ENCODE measurements at regions not wholly inside any gene's neighbourhood (a gene's known extent, or its start where the extent isn't known, plus 50 kb on each side); places are given as distances from the start of the nearest gene placed in this dataset.
A peak's percentile ranks its signal among the peaks of the same experiment; 100 is the strongest.
"Not testable (repeated sequence)": the region's sequence is repeated elsewhere in the genome, so short reads cannot be mapped to it uniquely, and the experiment has no call there.

DNA sequence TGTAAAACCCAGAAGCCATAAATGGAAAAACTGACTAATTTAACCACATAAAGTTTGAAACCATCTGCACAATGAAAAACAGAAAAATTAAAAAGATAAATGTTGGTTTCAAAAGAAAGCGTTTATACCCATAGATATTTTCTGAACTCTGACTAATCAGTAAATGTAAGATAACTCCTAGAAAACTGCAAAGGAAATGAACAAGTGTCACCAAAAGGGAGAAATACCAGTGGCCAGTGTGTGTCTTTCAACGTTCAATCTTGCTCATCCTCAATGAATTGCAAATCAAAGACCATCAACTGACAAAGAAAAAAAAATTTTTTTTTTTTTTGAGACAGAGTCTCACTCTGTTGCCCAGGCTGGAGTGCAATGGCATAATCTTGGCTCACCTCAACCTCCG lies 180.1 kb downstream of the SYK start:
- DNase-seq (ENCODE audit: low spot score) = no peak

- DNase-seq (ENCODE audit: low spot score) = no peak
Observed at GRCh38 chr9:90983394-90983793, 181.8 kb downstream of the SYK start.

DNA sequence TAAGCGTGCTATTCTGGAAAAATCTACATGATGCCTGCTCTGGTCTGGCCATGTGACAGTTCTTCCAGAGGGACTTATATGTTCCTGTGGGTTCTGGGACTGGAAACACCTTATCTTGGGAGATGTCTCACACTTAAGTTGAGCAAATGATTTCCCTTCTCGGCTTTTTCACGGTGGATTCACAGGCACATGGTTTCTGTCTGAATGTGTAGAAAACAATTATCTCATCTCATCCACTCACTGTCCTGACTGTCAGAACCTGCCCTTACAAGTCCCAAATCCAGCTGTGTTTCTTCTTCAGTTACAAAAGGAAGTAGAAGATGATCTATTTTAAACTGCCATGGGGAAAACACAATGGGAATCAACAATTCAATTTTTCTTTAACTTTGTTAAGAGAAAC lies 184.0 kb downstream of the SYK start:
- no peak for DNase-seq (ENCODE audit: low spot score)

GRCh38 chr9:90986161-90986560 lies 184.5 kb downstream of the SYK start:
- no peak for DNase-seq (ENCODE audit: low spot score)

- no peak for DNase-seq (ENCODE audit: low spot score)
Observed at GRCh38 chr9:90987566-90987965, 185.9 kb downstream of the SYK start.

DNA sequence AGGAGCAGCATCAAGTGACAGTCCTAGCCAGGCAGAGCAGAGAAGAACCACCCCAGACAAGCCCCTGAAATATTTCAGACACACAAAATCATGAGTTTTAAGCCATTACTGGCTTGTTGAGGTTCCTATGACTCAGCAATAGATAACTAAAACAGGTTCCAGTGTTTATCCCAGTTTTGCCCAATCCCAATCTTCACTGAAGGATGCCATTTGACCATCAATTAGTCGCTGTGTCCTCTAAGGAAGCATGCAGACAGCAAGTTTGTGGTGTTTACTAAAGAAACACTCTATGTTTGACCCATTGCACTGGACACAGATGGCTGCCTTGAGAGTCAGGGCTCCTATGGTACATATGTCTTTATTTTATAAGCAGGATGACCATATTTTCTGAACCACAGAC lies 186.7 kb downstream of the SYK start:
- DNase-seq (ENCODE audit: low spot score) = no peak

DNA sequence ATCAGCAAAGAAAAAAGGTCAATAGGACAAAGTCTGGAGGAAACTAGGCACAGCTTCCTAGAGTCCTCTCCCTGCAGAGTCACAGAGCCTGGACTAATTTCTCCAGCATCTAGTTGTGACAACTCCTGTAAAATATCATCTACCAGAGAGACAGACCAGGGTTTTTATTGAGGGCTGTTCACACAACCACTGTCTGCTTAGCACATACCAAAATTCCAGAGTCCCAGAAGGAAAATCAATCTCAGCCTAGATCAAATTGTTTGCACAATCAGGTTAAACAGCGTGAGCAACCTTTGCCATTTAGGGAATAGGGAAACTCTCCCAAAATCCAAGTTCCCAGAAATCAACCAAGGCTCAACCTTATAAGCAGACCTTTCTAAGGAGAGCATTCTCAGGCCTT lies 190.3 kb downstream of the SYK start:
- DNase-seq (ENCODE audit: low spot score) = no peak

GRCh38 chr9:90995516-90995915 lies 193.9 kb downstream of the SYK start:
- no peak for DNase-seq (ENCODE audit: low spot score)

GRCh38 chr9:90996154-90997065 lies 194.8 kb downstream of the SYK start:
- DNase-seq (ENCODE audit: low spot score) = no peak

- DNase-seq (ENCODE audit: low spot score) = no peak
Observed at GRCh38 chr9:90998573-90998972, 197.0 kb downstream of the SYK start.

DNA sequence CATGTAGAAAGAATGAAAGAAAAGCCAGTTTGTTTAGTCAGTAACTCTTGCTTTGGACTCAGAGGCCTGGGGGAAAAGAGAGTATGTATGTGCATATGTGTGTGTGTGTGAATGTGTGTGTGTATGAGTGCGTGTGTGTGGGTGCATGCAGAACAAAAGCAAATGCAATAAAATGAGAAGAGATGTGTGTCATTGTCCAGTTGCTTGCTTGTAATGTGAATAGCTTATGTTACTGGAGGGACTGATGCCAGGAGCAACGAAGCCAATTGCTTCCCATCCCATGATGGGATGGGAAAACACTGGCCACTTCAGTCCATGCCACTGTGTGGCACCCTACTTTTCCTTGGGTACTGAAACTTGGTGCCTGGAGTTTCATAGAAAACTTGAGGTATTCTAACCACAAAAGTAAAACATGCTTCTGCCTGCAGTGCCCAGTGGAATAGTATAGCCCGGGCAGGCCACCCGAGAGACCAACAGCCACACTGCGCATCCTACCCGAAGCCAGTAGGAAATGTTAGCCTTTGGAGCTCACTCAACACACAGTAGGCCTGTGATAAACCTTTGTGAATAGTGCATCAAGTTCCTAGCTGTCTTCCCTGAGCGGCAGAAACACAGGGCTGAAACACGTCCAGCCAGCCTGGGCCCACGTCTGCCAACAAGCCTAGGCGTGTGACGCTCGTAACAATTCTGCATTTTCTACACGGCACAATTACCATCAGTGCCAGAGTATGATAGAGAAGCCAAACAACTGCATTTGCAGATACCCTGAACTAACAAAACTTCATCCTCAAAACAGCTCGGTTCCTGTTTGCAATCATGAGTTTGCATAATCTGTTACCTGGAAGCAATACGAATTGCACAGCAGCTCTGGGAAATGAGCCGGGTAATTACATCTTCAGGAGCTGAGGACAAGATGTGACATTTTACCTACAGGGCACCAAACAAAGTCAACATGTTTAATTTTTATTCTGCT lies 198.1 kb downstream of the SYK start:
- no peak for DNase-seq (ENCODE audit: low spot score)

DNA sequence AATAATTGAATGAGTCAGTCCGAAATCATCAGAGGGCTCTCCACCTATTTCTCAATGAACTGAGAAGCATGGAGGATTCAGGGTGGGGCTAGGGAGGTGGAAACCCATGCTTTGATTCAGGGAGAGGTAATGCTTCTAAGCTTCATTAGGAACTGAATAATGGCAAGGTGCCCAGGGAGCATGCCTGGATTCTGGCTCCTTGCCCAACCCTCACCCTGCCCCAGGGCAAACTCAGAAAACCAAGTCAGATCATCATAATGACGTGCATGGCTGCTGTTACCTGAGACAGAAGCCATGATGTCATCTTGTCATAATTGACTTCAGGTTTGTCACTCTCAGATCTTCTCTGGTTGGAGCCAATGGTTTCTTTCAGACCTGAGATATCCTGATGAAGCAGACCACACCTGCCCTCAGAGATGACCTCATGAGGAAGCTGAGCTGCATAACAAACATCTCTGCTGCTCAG lies 199.6 kb downstream of the SYK start:
- DNase-seq (ENCODE audit: low spot score) = peak; percentile 59

DNA sequence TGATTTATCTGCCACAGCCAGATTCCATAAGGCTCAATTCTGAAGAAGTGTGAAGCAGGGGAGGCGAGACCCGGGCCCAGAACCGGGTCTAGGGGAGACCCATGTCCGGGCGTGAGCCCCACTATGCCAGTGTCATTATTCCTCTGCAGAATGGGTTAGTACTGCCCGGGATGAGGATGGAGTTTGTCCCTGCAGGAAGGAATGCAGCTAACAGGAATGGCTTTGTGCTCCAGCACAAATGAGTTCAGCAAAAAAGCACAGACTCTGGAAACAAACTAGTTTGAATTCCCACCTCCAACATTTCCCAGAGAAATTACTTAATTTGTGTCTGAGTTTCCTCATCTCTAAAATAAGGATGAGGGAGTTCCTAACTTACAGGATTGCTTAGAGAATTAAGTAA lies 202.9 kb downstream of the SYK start:
- no peak for DNase-seq (ENCODE audit: low spot score)

- no peak for DNase-seq (ENCODE audit: low spot score)
Observed at GRCh38 chr9:91004992-91005391, 203.4 kb downstream of the SYK start.

- no peak for DNase-seq (ENCODE audit: low spot score)
Observed at GRCh38 chr9:91006046-91006445, 204.4 kb downstream of the SYK start.

GRCh38 chr9:91008568-91008967 lies 206.9 kb downstream of the SYK start:
- no peak for DNase-seq (ENCODE audit: low spot score)

- DNase-seq (ENCODE audit: low spot score) = no peak
Observed at GRCh38 chr9:91011891-91012290, 210.3 kb downstream of the SYK start.

DNA sequence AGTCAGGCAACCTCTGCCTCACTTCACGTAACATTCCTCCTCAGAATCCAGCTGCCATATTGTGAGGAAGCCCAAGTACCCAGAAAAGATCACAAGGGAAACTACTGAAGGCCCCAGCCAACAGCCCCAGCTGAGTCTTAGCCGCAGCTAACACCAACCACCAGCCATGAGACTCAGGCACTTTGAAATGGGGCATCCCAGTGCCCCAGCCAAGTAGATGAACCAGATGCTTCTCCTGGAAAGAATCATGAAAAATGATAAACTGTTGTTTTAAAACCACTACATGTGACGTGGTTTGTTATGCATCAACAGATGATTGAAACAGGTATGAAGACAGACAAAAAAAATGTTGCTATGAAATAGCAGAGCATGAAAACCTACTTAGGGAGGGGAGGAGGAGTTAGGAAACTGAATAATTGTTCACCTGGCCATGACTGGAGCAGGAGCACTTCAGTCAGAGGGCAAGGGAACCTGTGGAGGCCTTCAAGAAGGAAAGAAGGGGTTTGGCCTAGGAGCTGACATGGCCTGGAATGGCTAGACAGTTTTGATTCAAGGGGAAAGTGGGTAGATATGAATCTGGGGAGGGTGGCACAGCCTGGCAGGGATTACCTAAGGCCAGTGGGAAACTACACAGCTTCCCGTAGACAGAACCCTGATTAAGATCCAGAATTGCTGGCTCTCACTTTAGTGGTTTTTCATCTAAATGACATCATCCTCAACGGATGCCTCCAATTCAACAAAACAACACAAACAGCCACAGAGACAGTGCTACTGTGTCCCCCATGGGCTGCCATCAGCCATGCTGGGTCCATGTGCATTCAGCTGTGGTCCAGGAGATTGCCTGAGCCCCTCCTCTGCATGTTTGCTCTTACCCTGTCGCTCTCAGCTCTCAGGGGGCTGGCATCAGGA lies 211.6 kb downstream of the SYK start:
- DNase-seq (ENCODE audit: low spot score) = no peak

DNA sequence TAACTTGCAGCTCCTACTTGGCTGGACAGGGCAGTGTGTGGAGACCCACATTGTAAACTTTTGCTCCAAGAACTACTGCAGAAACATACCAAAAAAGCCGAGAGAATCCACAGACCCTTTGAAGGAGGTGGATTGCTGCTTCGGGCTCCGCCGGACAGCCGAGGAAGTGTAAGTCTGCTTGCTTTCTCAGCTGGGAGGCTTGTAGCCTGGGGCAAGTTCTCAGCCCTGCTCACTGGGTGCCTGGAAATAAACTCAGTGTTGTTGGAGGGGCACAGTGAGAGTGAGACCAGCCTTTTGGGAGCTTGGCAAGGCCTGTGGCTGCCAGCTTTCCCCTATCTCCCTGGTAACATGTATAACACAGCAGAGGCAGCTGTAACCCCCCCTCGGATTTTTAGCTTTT lies 215.6 kb downstream of the SYK start:
- DNase-seq (ENCODE audit: low spot score) = no peak

DNA sequence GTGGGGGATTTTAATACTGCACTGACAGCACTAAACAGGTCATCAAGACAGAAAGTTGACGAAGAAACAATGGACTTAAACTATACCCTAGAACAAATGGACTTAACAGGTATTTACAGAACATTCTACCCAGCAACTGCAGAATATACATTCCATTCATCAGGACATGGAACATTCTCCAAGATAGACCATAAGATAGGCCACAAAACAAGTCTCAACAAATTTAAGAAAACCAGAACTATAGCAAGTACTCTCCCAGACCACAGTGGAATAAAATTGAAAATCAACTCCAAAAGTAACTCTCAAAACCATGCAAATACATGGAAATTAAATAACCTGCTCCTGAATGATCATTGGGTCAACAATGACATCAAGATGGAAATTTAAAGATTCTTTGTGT lies 218.3 kb downstream of the SYK start:
- not testable (repeated sequence) for DNase-seq (ENCODE audit: low spot score)

DNA sequence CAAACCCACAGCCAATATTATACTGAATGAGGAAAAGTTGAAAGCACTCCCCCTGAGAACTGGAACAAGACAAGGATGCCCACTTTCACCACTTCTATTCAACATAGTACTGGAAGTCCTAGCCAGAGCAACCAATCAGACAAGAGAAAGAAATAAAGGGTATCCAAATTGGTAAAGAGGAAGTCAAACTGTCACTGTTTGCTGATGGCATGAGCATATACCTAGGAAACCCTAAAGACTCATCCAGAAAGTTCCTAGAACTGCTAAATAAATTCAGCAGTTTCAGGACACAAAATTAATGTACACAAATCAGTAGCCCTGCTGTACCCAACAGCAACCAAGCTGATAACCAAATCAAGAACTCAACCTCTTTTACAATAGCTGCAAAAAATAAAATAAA lies 220.0 kb downstream of the SYK start:
- DNase-seq (ENCODE audit: low spot score) = not testable (repeated sequence)

- no peak for DNase-seq (ENCODE audit: low spot score)
Observed at GRCh38 chr9:91023741-91024140, 222.1 kb downstream of the SYK start.
